ENCODE measurements at regions not wholly inside any gene's neighbourhood (a gene's known extent, or its start where the extent isn't known, plus 50 kb on each side); places are given as distances from the start of the nearest gene placed in this dataset.

GRCh38 chr3:73772076-73772886, 147.5 kb upstream of the PDZRN3 start:
- no peak for DNase-seq (ENCODE audit: extremely low read depth, low read depth, low spot score)

- DNase-seq (ENCODE audit: extremely low read depth, low read depth, low spot score) = no peak
These were observed 144.0 kb upstream of the PDZRN3 start for GRCh38 chr3:73768524-73769308.

GRCh38 chr3:73766599-73767381, 142.0 kb upstream of the PDZRN3 start:
- no peak for DNase-seq (ENCODE audit: extremely low read depth, low read depth, low spot score)

- no peak for DNase-seq (ENCODE audit: extremely low read depth, low read depth, low spot score)
These were observed 141.3 kb upstream of the PDZRN3 start for GRCh38 chr3:73765878-73766545.

- DNase-seq (ENCODE audit: extremely low read depth, low read depth, low spot score) = no peak
These were observed 138.1 kb upstream of the PDZRN3 start for GRCh38 chr3:73762855-73763254.

GRCh38 chr3:73759297-73759711, 134.6 kb upstream of the PDZRN3 start:
- DNase-seq (ENCODE audit: extremely low read depth, low read depth, low spot score) = no peak

- DNase-seq (ENCODE audit: extremely low read depth, low read depth, low spot score) = no peak
These were observed 132.8 kb upstream of the PDZRN3 start for GRCh38 chr3:73757536-73757935.

- DNase-seq (ENCODE audit: extremely low read depth, low read depth, low spot score) = no peak
These were observed 129.2 kb upstream of the PDZRN3 start for GRCh38 chr3:73753985-73754384.

- no peak for DNase-seq (ENCODE audit: extremely low read depth, low read depth, low spot score)
These were observed 127.6 kb upstream of the PDZRN3 start for GRCh38 chr3:73752338-73752737.

- DNase-seq (ENCODE audit: extremely low read depth, low read depth, low spot score) = no peak
These were observed 121.9 kb upstream of the PDZRN3 start for GRCh38 chr3:73746623-73747022.

- DNase-seq (ENCODE audit: extremely low read depth, low read depth, low spot score) = no peak
These were observed 120.9 kb upstream of the PDZRN3 start for GRCh38 chr3:73745526-73746191.

- no peak for DNase-seq (ENCODE audit: extremely low read depth, low read depth, low spot score)
These were observed 118.8 kb upstream of the PDZRN3 start for GRCh38 chr3:73743551-73743950.

- no peak for DNase-seq (ENCODE audit: extremely low read depth, low read depth, low spot score)
These were observed 115.2 kb upstream of the PDZRN3 start for GRCh38 chr3:73739791-73740453.

GRCh38 chr3:73738711-73739110, 114.0 kb upstream of the PDZRN3 start:
- DNase-seq (ENCODE audit: extremely low read depth, low read depth, low spot score) = no peak

GRCh38 chr3:73734211-73735089, 109.7 kb upstream of the PDZRN3 start:
- no peak for DNase-seq (ENCODE audit: extremely low read depth, low read depth, low spot score)

- DNase-seq (ENCODE audit: extremely low read depth, low read depth, low spot score) = no peak
These were observed 109.0 kb upstream of the PDZRN3 start for GRCh38 chr3:73733746-73734145.

- DNase-seq (ENCODE audit: extremely low read depth, low read depth, low spot score) = no peak
These were observed 105.3 kb upstream of the PDZRN3 start for GRCh38 chr3:73729969-73730440.

- DNase-seq (ENCODE audit: extremely low read depth, low read depth, low spot score) = no peak
These were observed 103.1 kb upstream of the PDZRN3 start for GRCh38 chr3:73727854-73728253.

All from glomerular endothelial cell (primary cell).